ENCODE measurements at regions not wholly inside any gene's neighbourhood (a gene's known extent, or its start where the extent isn't known, plus 50 kb on each side); places are given as distances from the start of the nearest gene placed in this dataset.

- DNase-seq (ENCODE audit: insufficient read length, low spot score) (no peak), FAIRE-seq (no peak)
- TF ChIP-seq PAX5 (IDR thresholded peaks at IDR 0.05; ENCODE audit: insufficient read depth, low read length, severe bottlenecking) (no peak), SPI1 (IDR thresholded peaks at IDR 0.05; ENCODE audit: low read depth, low read length) (no peak), POLR2AphosphoS5 (IDR thresholded peaks at IDR 0.05; ENCODE audit: low read depth, low read length) (no peak), POLR2A (IDR thresholded peaks at IDR 0.05; ENCODE audit: low read depth, low read length) (no peak), TAF1 (IDR thresholded peaks at IDR 0.05; ENCODE audit: low read depth, low read length) (no peak), POU2F2 (IDR thresholded peaks at IDR 0.05; ENCODE audit: low read depth, low read length) (no peak)
These were observed 408.2 kb upstream of the HNRNPA3 start for GRCh38 chr2:176804392-176804791.

DNA sequence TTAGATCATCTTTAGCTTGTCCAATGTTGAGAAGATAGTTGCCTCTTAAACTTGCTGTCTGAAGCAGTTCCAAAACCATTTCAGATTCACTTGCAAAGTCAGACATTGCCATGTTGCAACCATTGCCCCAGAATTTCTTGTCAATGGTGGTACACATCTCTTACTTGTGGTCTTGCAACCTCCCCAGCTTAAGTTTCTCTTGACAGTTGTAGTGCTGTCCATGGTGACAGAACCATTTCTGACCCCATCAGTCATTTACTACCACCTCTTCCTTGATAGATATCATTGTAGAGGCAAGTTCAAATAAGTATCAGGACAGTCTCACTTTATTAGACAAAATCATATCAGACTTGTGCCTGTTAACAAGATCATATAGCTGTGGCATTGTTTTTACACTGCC is 407.2 kb upstream of the HNRNPA3 start:
- TF ChIP-seq SPI1 (IDR thresholded peaks at IDR 0.05; ENCODE audit: low read depth, low read length) (no peak), POU2F2 (IDR thresholded peaks at IDR 0.05; ENCODE audit: low read depth, low read length) (no peak), POLR2AphosphoS5 (IDR thresholded peaks at IDR 0.05; ENCODE audit: low read depth, low read length) (no peak), TAF1 (IDR thresholded peaks at IDR 0.05; ENCODE audit: low read depth, low read length) (no peak), PAX5 (IDR thresholded peaks at IDR 0.05; ENCODE audit: insufficient read depth, low read length, severe bottlenecking) (no peak), POLR2A (IDR thresholded peaks at IDR 0.05; ENCODE audit: low read depth, low read length) (no peak)
- no peak for FAIRE-seq
- DNase-seq (ENCODE audit: insufficient read length, low spot score) = no peak

DNA sequence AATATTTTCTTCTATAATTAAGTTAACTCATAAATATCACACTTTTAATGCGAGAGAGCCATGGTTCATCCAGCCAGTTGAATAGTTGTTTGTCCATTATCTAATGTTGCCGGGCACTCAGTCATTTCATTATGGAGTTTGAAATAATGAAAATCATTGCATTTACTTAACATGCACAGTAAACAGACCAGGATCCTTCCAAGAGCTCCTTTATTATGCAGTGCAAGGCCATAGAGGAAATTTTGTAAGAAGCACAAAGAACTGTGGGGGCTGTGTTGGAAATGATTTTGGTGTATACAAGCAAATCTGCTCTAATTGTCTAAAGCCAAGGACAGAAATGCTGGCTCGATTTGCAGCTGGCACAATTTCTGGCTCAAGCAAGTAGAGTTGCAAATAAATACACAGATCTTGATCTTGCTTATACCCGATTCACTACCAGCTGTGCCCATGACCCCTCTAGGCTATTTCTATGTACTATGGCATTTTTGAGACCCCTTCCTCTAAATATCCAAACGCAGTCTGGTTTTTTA is 400.3 kb upstream of the HNRNPA3 start:
- TF ChIP-seq POLR2A (IDR thresholded peaks at IDR 0.05; ENCODE audit: low read depth, low read length) (no peak), POLR2AphosphoS5 (IDR thresholded peaks at IDR 0.05; ENCODE audit: low read depth, low read length) (no peak), POU2F2 (IDR thresholded peaks at IDR 0.05; ENCODE audit: low read depth, low read length) (no peak), SPI1 (IDR thresholded peaks at IDR 0.05; ENCODE audit: low read depth, low read length) (no peak), PAX5 (IDR thresholded peaks at IDR 0.05; ENCODE audit: insufficient read depth, low read length, severe bottlenecking) (no peak), TAF1 (IDR thresholded peaks at IDR 0.05; ENCODE audit: low read depth, low read length) (no peak)
- no peak for DNase-seq (ENCODE audit: insufficient read length, low spot score)
- no peak for FAIRE-seq

DNA sequence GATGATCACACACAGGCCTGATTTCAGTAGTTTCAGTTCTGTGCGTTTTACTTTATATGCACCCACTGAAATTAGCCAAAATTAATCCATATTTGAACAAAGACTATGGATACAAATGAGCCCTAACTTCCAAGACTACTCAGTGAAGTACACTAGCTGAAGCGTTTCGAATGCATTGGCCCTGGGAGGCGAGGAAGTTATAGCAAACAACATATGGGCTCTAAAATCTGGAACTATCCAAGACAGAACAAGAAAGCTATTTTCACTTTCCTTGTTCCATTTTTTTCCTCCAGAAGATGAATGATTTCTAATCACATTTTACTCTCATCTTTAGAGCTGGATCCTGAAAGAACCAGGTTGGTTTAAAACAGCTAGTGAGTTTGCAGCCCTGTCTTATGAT is 399.4 kb upstream of the HNRNPA3 start:
- no peak for FAIRE-seq
- TF ChIP-seq POLR2A (IDR thresholded peaks at IDR 0.05; ENCODE audit: low read depth, low read length) = no peak
- TF ChIP-seq POLR2AphosphoS5 (IDR thresholded peaks at IDR 0.05; ENCODE audit: low read depth, low read length) = no peak
- no peak for TF ChIP-seq SPI1 (IDR thresholded peaks at IDR 0.05; ENCODE audit: low read depth, low read length)
- TF ChIP-seq PAX5 (IDR thresholded peaks at IDR 0.05; ENCODE audit: insufficient read depth, low read length, severe bottlenecking) = no peak
- TF ChIP-seq TAF1 (IDR thresholded peaks at IDR 0.05; ENCODE audit: low read depth, low read length) = no peak
- no peak for TF ChIP-seq POU2F2 (IDR thresholded peaks at IDR 0.05; ENCODE audit: low read depth, low read length)
- no peak for DNase-seq (ENCODE audit: insufficient read length, low spot score)

- FAIRE-seq (no peak), DNase-seq (ENCODE audit: insufficient read length, low spot score) (no peak)
These were observed 399.0 kb upstream of the HNRNPA3 start for GRCh38 chr2:176813621-176814049.

GRCh38 chr2:176814274-176814673 is 398.3 kb upstream of the HNRNPA3 start:
- no peak for TF ChIP-seq POLR2A (IDR thresholded peaks at IDR 0.05; ENCODE audit: low read depth, low read length)
- no peak for TF ChIP-seq PAX5 (IDR thresholded peaks at IDR 0.05; ENCODE audit: insufficient read depth, low read length, severe bottlenecking)
- no peak for TF ChIP-seq POU2F2 (IDR thresholded peaks at IDR 0.05; ENCODE audit: low read depth, low read length)
- TF ChIP-seq SPI1 (IDR thresholded peaks at IDR 0.05; ENCODE audit: low read depth, low read length) = no peak
- TF ChIP-seq TAF1 (IDR thresholded peaks at IDR 0.05; ENCODE audit: low read depth, low read length) = no peak
- TF ChIP-seq POLR2AphosphoS5 (IDR thresholded peaks at IDR 0.05; ENCODE audit: low read depth, low read length) = no peak
- FAIRE-seq (no peak), DNase-seq (ENCODE audit: insufficient read length, low spot score) (no peak)

More at GRCh38 chr2:176813621-176814049, 399.0 kb upstream of the HNRNPA3 start:
- TF ChIP-seq SPI1 (IDR thresholded peaks at IDR 0.05; ENCODE audit: low read depth, low read length) = no peak
- TF ChIP-seq TAF1 (IDR thresholded peaks at IDR 0.05; ENCODE audit: low read depth, low read length) = no peak
- TF ChIP-seq PAX5 (IDR thresholded peaks at IDR 0.05; ENCODE audit: insufficient read depth, low read length, severe bottlenecking) = no peak
- TF ChIP-seq POU2F2 (IDR thresholded peaks at IDR 0.05; ENCODE audit: low read depth, low read length) = no peak
- TF ChIP-seq POLR2A (IDR thresholded peaks at IDR 0.05; ENCODE audit: low read depth, low read length) = no peak
- no peak for TF ChIP-seq POLR2AphosphoS5 (IDR thresholded peaks at IDR 0.05; ENCODE audit: low read depth, low read length)

DNA sequence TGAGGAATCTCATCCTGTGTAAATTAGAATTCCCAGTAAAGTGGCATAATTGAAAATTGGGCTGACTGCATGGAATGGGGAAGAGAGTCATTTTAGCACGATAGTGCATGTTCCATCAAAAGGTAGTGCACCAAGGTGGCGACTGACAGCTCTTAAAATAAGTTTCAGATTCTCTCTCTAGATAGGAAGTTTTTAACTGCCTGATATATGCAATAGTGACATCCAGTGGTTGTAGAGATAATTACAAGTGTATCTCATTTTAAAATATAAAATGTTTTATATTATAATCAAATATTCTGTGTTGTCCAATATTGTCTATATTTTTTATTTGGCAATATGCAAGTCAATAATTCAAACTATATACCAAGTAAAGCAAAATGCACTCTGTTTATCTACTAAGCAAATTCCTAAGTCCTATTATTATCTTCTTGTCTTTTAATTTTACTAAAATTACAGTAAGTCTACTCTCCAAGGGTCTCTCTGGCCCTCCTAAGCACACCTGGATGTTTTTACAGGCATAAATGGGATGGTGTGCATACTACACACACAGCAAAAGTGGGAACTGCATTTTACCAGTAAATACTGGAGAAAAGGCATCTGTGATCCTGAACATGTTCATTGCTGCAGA is 397.7 kb upstream of the HNRNPA3 start:
- peak; percentile 78 for FAIRE-seq
- DNase-seq (ENCODE audit: insufficient read length, low spot score) = no peak
- TF ChIP-seq POU2F2 (IDR thresholded peaks at IDR 0.05; ENCODE audit: low read depth, low read length) (no peak), TAF1 (IDR thresholded peaks at IDR 0.05; ENCODE audit: low read depth, low read length) (no peak), POLR2A (IDR thresholded peaks at IDR 0.05; ENCODE audit: low read depth, low read length) (no peak), PAX5 (IDR thresholded peaks at IDR 0.05; ENCODE audit: insufficient read depth, low read length, severe bottlenecking) (no peak), SPI1 (IDR thresholded peaks at IDR 0.05; ENCODE audit: low read depth, low read length) (no peak), POLR2AphosphoS5 (IDR thresholded peaks at IDR 0.05; ENCODE audit: low read depth, low read length) (no peak)

GRCh38 chr2:176817061-176817565 is 395.5 kb upstream of the HNRNPA3 start:
- TF ChIP-seq SPI1 (IDR thresholded peaks at IDR 0.05; ENCODE audit: low read depth, low read length) (no peak), POU2F2 (IDR thresholded peaks at IDR 0.05; ENCODE audit: low read depth, low read length) (no peak), POLR2AphosphoS5 (IDR thresholded peaks at IDR 0.05; ENCODE audit: low read depth, low read length) (no peak), TAF1 (IDR thresholded peaks at IDR 0.05; ENCODE audit: low read depth, low read length) (no peak), PAX5 (IDR thresholded peaks at IDR 0.05; ENCODE audit: insufficient read depth, low read length, severe bottlenecking) (no peak)
- FAIRE-seq = no peak
- DNase-seq (ENCODE audit: insufficient read length, low spot score) = no peak

- DNase-seq (ENCODE audit: insufficient read length, low spot score) (no peak), FAIRE-seq (no peak)
- TF ChIP-seq SPI1 (IDR thresholded peaks at IDR 0.05; ENCODE audit: low read depth, low read length) = no peak
- TF ChIP-seq POLR2AphosphoS5 (IDR thresholded peaks at IDR 0.05; ENCODE audit: low read depth, low read length) = no peak
- TF ChIP-seq PAX5 (IDR thresholded peaks at IDR 0.05; ENCODE audit: insufficient read depth, low read length, severe bottlenecking) = no peak
- TF ChIP-seq POLR2A (IDR thresholded peaks at IDR 0.05; ENCODE audit: low read depth, low read length) = no peak
- TF ChIP-seq POU2F2 (IDR thresholded peaks at IDR 0.05; ENCODE audit: low read depth, low read length) = no peak
- no peak for TF ChIP-seq TAF1 (IDR thresholded peaks at IDR 0.05; ENCODE audit: low read depth, low read length)
These were observed 394.5 kb upstream of the HNRNPA3 start for GRCh38 chr2:176818076-176818475.

All from GM12891 (cell line).